AG09319 (cell line): ENCODE measurements at regions not wholly inside any gene's neighbourhood (a gene's known extent, or its start where the extent isn't known, plus 50 kb on each side); places are given as distances from the start of the nearest gene placed in this dataset.

Source experiments
- DNase-seq: peaks from one replicate; pipeline ENCODE4 v3.0.0-alpha.2; 2010; ENCODE audit warnings: low read depth; ENCODE audit errors: extremely low read depth
- TF ChIP-seq, protein P1 (sequence below): IDR thresholded peaks from 2 replicates; pipeline ENCODE4 v1.5.1; 2011; ENCODE audit warnings: low read depth, mild to moderate bottlenecking, inconsistent platforms, low read length, moderate library complexity

DNA sequence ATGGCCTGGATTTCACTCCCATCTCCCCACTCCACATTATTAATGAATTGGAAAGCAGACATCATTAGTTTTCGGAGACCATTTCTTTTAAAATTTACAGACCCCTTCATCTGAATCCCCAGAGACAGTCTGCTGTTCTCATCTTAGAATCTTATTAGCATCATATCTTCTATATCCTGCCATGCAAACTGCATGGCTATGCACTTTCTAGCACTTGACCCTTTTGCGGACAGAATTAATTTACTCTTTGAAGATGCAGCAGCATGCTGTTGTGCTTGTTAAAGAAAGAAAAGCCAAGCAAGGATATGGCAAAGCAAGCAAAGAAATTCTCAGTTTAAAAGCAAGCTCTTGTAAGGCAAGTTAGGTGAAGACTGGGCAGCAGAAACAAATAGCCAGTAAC lies 201.2 kb upstream of the PMFBP1 start:
- DNase-seq, result no peak
- TF ChIP-seq, protein P1, sequence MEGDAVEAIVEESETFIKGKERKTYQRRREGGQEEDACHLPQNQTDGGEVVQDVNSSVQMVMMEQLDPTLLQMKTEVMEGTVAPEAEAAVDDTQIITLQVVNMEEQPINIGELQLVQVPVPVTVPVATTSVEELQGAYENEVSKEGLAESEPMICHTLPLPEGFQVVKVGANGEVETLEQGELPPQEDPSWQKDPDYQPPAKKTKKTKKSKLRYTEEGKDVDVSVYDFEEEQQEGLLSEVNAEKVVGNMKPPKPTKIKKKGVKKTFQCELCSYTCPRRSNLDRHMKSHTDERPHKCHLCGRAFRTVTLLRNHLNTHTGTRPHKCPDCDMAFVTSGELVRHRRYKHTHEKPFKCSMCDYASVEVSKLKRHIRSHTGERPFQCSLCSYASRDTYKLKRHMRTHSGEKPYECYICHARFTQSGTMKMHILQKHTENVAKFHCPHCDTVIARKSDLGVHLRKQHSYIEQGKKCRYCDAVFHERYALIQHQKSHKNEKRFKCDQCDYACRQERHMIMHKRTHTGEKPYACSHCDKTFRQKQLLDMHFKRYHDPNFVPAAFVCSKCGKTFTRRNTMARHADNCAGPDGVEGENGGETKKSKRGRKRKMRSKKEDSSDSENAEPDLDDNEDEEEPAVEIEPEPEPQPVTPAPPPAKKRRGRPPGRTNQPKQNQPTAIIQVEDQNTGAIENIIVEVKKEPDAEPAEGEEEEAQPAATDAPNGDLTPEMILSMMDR, result no peak

DNA sequence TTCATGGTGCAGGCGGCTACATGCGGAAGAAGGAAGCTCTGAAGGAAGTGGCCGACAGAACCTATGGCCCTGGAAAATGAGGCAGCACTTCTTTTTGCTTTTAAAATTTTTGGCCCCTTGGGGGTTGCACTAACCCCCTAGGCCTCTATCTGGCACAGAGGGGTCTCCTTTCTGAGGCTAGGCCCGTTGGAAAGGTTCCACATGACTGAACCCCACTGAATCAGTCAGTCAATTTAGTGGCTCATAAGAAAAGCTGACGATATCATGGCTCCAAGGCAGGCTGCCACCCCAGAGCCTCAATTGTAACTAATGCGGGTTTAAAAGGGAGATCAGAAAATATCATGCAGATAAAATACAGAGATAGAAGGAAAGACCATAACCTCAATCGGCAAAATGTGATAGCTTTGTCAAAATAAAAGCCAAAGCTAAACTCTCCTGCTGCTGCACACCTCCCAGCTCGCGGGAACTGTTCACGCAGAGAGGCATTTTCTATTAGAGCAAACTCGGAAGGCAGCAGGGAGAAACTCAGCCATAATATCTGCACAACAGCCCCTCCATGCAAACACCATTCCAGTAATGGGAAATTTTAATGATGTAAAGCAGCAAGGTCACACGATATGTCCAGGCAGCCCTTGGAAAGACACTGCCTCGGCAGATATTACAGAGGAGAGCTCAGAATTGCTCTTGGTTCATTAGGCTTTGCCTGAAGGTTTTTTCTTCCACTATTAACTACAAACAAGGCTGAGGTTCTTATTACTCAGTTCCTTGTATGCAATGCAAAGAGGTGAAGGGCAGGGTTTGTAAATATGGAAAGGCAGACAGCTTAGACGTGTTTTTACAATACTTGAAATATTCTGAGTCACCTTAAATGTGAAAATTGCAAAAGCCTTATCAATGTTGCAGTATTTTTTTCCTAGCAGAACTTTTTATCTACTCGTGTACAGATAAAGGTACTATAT lies 200.4 kb upstream of the PMFBP1 start:
- DNase-seq, result no peak

DNA sequence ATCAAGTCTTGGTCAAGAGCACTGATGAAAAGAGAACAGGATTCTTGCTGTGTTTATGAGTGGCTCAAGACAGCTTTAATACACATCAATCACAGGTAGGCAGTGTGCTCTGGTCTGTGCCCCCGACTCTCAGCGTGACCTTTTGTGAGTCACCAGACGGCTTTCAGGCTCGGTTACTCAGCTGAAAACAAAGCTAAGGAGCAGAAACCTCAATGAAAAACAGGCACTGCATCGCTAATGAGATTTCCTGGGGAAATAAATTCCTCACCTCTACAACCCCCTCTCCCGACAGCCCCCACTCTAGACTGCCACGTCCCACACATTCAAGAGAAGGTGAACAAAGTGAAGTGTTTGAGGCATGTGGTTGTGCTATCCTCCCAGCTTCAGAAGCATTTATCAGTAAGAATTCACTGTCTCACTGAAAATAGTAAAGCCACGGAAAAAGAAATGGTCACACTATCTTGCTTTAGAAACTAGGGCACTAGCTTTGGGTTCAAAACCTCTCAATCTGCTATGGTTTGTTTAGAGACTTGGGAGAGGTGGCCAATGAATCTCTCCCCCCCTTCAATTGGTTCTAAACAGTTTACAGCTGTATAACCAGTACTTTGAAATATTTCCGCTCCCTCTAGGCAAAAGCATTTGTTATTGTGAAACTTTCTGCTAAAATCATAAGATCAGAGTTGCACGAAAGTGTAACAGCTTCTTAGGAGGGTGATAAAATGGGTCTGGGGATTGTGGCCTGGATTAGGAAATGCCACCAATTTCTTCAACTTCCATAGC lies 199.5 kb upstream of the PMFBP1 start:
- TF ChIP-seq, protein P1, result no peak
- no peak for DNase-seq

More for the DNA sequence above, 200.4 kb upstream of the PMFBP1 start:
- TF ChIP-seq, protein P1, result no peak

DNA sequence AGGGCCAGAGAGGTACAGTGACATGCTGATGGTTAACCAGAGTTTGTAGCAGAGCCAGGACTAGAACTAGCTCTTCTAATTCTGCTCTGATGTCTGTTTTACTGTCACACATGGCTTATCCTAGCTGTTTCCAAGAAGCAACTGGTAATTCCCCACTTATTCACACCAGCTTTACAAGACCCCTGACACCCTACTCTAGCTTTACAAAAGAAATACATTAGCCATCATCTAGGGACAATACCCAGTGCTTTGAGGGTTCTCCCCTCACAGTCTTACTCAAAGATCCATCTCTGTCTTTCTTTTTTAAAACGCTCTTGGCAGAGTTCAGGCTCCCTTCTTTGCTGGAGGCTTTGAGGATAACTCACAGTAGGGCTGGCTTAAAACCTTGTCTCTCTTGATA lies 197.3 kb upstream of the PMFBP1 start:
- no peak for DNase-seq
- TF ChIP-seq, protein P1, result no peak

DNA sequence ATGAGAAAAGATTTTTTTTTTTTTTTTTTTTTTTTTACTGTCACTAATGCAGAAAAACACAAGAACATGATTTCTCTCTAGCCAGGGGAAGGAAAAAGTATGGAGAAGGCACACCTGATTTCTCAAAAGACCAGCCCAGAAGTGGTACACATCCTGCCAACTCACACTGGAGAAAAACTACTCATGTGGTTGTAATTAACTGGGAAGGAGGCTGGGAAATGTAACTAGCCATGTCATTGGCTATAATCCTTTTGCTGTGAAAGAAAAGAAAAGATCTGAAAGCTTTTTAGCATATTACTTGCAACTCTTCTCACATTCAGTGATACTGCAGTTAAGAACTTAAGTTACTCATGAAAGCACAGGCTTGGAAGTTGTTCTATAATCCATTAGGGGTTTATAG lies 195.9 kb upstream of the PMFBP1 start:
- TF ChIP-seq, protein P1, result no peak
- no peak for DNase-seq

DNA sequence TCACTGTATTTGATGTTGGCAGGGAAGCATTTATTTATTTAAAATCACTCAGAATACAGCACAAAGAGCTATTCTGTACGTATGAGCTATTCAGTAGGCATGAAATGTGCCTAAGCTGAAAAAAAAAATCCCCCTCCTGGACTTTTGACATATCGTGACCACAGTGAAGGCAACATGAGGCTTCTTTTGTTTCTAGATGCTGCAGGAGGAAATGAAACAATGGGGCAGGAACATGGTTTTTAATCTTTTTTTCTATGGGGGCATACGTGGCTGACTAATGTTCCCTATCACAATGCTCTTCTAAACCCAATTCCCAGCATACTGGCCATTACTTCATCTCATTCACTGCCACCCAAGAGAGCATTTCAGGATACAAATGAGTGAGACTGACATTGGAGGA lies 191.0 kb upstream of the PMFBP1 start:
- no peak for DNase-seq
- TF ChIP-seq, protein P1, result no peak

DNA sequence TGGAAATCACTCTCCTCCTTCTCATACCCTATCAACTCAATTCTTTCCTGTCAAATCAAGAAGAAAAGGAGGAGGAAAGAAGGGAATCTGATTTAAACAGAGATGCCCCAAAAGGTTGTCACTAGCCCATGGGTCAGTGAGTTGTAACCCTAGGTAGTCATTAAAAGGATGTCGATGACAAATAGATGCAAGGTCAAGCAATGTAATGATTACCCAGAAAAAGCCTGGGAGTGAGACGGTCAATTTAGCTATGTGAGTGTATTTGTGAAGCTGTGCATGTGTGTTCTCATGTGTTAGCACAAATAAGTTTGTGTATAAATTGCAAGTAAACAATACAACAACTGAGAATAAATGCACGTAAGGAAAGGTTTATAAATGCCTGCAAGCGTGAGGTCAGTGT lies 190.5 kb upstream of the PMFBP1 start:
- no peak for DNase-seq
- TF ChIP-seq, protein P1, result no peak
